Right lobe of liver (tissue), 6 donors: ENCODE measurements at regions not wholly inside any gene's neighbourhood (a gene's known extent, or its start where the extent isn't known, plus 50 kb on each side); places are given as distances from the start of the nearest gene placed in this dataset.

Source experiments
- ATAC-seq, 4 donors: fragments of 200-7000 bp; cut with Tn5 transposase; one replicate each; pipeline ENCODE4 v1.9.1; 2020; ENCODE audit warnings: mild to moderate bottlenecking in 4 of 4, moderate library complexity in 4 of 4
- DNase-seq, 3 donors: peaks; one replicate each; pipeline ENCODE4 v3.0.0-alpha.2; 2020
- H3K27ac ChIP-seq, 3 donors: fragments of 200-600 bp; one replicate each; pipeline ENCODE4 v1.8.0; 2022
- H3K27me3 ChIP-seq, 2 donors: fragments of 200-600 bp; one replicate each; pipeline ENCODE4 v1.8.0; 2022
- H3K36me3 ChIP-seq, 4 donors: fragments of 200-600 bp; sonication (generic) in 1 of 4; one replicate each; pipeline versions ENCODE4 v1.5.1 to v1.8.0; 2017 to 2022; ENCODE audit warnings: control low read depth in 1 of 4
- H3K4me1 ChIP-seq, 4 donors: fragments of 200-600 bp; sonication (generic) in 1 of 4; one replicate each; pipeline versions ENCODE4 v1.5.1 to v1.8.0; 2017 to 2022; ENCODE audit warnings: control low read depth in 1 of 4
- H3K4me3 ChIP-seq, 3 donors: fragments of 200-600 bp; one replicate each; pipeline ENCODE4 v1.8.0; 2022
- H3K9me3 ChIP-seq, 4 donors: fragments of 200-600 bp; sonication (generic) in 1 of 4; one replicate each; pipeline versions ENCODE4 v1.5.1 to v1.8.0; 2017 to 2022; ENCODE audit warnings: control low read depth in 1 of 4
- POLR2A ChIP-seq: fragments of 450-650 bp; IDR thresholded peaks from one replicate; pipeline ENCODE4 v1.6.1; 2017; ENCODE audit warnings: antibody characterized with exemption, mild to moderate bottlenecking
- WGBS: methylation state at CpG from one replicate; pipeline ENCODE4 v1.1.6; 2018; ENCODE audit warnings: low coverage, low lambda C conversion rate; ENCODE audit not compliant: insufficient coverage; ENCODE audit errors: missing lambda C conversion rate; 5-methylcytosine and 5-hydroxymethylcytosine counted together
- intact Hi-C, 2 donors: fragments of 100-400 bp; cut with DNase I; formaldehyde crosslinking; loops; one replicate each; pipeline versions ENCODE4 v1.11.2 to v1.14.1; 2022
- TF ChIP-seq, protein P1 (sequence below), 4 donors: fragments of 200-600 bp in 3 of 4; fragments of 450-650 bp in 1 of 4; IDR thresholded peaks; one replicate each; pipeline versions ENCODE4 v1.5.1 to v1.8.0; 2016 to 2022; ENCODE audit warnings: antibody characterized with exemption in 4 of 4, mild to moderate bottlenecking in 2 of 4
- donor health status: DM: no; HTN: yes; CAD: no.
- donor health status: DM: no; HTN: no; CAD: no.
- donor health status: DM: no; HTN: no; CAD: no.
- donor health status: DM: no; HTN: yes; CAD: no.
- donor health status: DM: no; HTN: yes; CAD: no.

DNA sequence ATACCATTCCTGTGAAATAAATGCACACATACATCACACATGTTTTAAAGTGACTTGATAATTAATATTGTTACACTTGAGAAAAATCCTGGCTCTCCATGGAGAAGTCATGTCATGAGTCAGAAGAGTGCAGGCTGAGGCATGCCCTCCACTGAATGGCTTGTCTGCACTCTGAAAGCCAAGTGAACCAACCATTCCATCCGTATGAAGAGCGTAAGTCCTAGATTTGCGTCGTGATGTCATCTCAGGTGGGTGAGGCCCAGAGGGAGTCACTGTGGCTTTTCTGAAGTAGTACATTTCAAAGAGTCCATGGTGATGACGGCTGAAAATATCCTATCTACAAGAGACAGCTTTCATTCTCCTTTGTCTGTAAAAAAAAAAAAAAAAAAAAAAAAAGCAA lies 83.5 kb upstream of the IRX5 start:
- no peak for ATAC-seq
- H3K27ac ChIP-seq: no peak overlapping the region
- WGBS: 66% methylated on average over 5 of the region's 5 CpGs

DNA sequence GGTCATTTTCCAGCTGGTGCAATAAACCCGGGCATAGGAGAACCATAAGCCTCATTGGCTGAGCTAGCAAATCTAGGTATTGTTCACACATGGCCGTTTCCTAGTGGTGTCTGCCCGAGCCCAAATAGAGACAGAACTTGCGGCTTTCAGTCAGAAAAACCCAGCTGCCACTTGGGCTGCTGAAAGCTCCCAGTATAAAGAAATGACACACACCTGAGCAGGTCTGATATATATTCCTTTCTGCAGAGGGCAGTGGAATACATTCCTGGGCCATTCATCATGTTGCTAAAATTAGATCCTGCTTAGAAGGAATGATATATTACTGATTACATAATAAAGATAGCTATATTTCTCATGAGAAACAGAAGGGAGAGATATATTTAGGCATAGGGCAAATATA lies 83.9 kb upstream of the IRX5 start:
- intact Hi-C loops: no loop called here
- H3K36me3 ChIP-seq: no peaks in the 10 kb centered on the region
- no peak for DNase-seq
- H3K9me3 ChIP-seq: peaks cover 0 to 5% (median 0%) of the 10 kb centered on the region in 4 donors
- no peak for ATAC-seq
- no peak overlapping the region for H3K4me3 ChIP-seq
- peaks cover 0 to 8% (median 0%) of the 10 kb centered on the region in 4 donors for H3K4me1 ChIP-seq
- 43% methylated on average over 3 of the region's 4 CpGs for WGBS
- no peak for TF ChIP-seq POLR2A
- TF ChIP-seq, protein P1, sequence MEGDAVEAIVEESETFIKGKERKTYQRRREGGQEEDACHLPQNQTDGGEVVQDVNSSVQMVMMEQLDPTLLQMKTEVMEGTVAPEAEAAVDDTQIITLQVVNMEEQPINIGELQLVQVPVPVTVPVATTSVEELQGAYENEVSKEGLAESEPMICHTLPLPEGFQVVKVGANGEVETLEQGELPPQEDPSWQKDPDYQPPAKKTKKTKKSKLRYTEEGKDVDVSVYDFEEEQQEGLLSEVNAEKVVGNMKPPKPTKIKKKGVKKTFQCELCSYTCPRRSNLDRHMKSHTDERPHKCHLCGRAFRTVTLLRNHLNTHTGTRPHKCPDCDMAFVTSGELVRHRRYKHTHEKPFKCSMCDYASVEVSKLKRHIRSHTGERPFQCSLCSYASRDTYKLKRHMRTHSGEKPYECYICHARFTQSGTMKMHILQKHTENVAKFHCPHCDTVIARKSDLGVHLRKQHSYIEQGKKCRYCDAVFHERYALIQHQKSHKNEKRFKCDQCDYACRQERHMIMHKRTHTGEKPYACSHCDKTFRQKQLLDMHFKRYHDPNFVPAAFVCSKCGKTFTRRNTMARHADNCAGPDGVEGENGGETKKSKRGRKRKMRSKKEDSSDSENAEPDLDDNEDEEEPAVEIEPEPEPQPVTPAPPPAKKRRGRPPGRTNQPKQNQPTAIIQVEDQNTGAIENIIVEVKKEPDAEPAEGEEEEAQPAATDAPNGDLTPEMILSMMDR (IDR thresholded peaks at IDR 0.05): no peak
- H3K27me3 ChIP-seq: no peaks in the 10 kb centered on the region
- H3K27ac ChIP-seq: no peak overlapping the region

More for the DNA sequence above, 83.5 kb upstream of the IRX5 start:
- H3K4me3 ChIP-seq: no peak overlapping the region
- H3K4me1 ChIP-seq: peaks cover 0 to 8% (median 0%) of the 10 kb centered on the region in 4 donors
- H3K9me3 ChIP-seq: peaks cover 0 to 5% (median 0%) of the 10 kb centered on the region in 4 donors
- intact Hi-C loops: no loop called here
- H3K27me3 ChIP-seq: no peaks in the 10 kb centered on the region
- H3K36me3 ChIP-seq: no peaks in the 10 kb centered on the region
- no peak for DNase-seq
- TF ChIP-seq POLR2A: no peak
- TF ChIP-seq, protein P1 (IDR thresholded peaks at IDR 0.05): no peak

DNA sequence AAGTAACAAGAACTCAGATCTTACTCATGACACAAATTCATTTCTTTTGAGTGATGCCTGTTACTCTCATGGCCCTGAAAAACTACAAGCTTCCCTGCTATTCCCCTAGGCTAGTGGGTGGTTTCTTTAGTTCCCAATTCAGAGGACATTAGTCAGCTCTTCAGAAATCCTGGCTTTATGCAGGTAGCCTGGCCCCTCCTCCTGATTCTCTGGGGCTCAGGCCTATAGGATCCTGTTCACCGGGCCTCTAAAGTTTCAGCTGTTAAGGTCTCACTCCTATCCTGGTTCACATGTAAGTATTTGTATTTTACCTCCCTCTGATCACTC lies 87.3 kb upstream of the IRX5 start:
- Histone ChIP-seq H3K9me3 (peaks cover 0 to 5% (median 0%) of the 10 kb centered on the region in 4 donors), H3K4me1 (peaks cover 0 to 8% (median 0%) of the 10 kb centered on the region in 4 donors), H3K36me3 (no peaks in the 10 kb centered on the region), H3K27ac (no peak overlapping the region), H3K4me3 (no peak overlapping the region), H3K27me3 (no peaks in the 10 kb centered on the region)
- TF ChIP-seq, protein P1 (IDR thresholded peaks at IDR 0.05): no peak
- TF ChIP-seq POLR2A: no peak
- no peak for DNase-seq
- ATAC-seq: no peak
- 77% methylated on average over 1 of the region's 1 CpG for WGBS
- intact Hi-C loops: no loop called here

DNA sequence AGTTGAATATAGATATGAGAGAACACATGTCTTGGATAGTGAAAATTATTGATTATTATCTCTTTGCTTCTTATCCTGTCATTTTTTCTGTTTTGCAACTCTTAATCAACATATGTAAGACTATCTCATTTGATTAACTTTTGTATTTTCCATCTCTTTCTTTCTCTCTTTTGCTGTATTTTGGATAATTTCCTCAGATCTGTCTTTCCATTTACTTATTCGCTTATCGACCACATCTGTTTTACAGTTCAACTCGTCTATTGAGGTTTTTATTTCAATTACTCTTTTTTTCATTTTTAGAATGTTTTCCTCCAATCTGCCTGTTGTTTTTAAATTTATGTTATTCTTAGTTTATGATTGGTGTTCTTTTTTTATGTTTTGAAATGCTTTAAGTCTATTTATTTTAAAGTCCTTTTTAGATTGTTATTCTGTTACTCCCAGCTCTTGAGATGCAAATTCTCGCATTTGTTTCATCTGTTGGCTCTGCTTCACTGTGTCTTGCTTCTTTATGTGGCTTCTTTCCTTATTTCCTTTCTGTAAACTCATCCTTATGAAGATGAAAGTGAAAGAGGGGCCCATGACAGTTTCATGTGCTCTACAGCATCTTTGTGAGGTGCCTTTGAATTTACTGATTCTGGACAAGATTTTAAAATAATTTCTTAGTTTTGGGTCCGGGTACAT lies 87.8 kb upstream of the IRX5 start:
- TF ChIP-seq, protein P1 (IDR thresholded peaks at IDR 0.05): no peak
- no peak for TF ChIP-seq POLR2A
- peaks cover 0 to 5% (median 0%) of the 10 kb centered on the region in 4 donors for H3K4me1 ChIP-seq
- no peak for DNase-seq
- H3K27me3 ChIP-seq: no peaks in the 10 kb centered on the region
- no peak overlapping the region for H3K27ac ChIP-seq
- no peak for ATAC-seq
- H3K36me3 ChIP-seq: no peaks in the 10 kb centered on the region
- no peak overlapping the region for H3K4me3 ChIP-seq
- intact Hi-C loops: no loop called here
- WGBS: 67% methylated on average over 5 of the region's 5 CpGs
- H3K9me3 ChIP-seq: peaks cover 0 to 5% (median 0%) of the 10 kb centered on the region in 4 donors
